ENCODE measurements at regions not wholly inside any gene's neighbourhood (a gene's known extent, or its start where the extent isn't known, plus 50 kb on each side); places are given as distances from the start of the nearest gene placed in this dataset.
"Not testable (repeated sequence)": the region's sequence is repeated elsewhere in the genome, so short reads cannot be mapped to it uniquely, and the experiment has no call there.

DNA sequence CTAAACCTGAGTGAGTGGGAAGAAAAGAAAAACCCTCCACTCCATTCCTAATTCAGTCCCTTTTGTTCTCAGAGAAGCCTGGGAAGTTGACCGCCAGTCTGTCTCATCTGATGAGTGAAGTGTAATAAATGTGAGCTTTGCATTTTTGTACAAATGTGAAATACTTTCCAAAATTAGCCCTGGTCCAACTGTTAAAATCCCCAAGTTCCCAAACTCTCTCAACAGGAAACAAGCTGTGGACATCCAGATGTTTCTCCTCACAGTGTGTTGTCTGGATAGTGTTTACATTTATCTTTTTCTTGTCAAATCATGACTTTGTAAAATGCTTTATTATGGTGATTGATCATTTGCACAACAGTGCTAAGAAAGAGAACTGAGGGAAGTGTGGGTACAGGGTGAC lies 145.1 kb downstream of the TM2D1 start:
- DNase-seq: no peak

DNA sequence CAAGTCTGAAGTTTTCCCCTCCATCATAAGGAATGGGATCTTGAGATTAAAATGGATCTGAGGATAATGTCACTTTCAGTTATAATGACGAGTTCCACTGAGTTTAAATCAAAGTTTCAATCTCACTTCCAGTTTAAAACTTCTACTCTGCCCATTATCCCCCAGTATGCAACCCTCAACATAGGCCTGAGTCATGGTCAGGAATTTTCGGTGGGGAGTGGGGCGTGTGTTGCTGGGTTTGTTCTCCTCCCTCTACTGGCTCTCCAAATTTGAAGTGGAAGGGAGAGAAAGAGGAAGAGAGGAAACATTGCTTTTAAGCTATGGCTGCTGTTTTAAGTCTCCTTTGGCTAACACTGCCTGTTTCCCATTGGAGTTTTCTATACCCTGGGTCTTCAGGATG lies 152.9 kb downstream of the TM2D1 start:
- DNase-seq: no peak

GRCh38 chr1:61570191-61570590 lies 154.8 kb downstream of the TM2D1 start:
- no peak for DNase-seq

- peak; percentile 64 for DNase-seq
Measured at GRCh38 chr1:61569303-61569621, 155.7 kb downstream of the TM2D1 start.

DNA sequence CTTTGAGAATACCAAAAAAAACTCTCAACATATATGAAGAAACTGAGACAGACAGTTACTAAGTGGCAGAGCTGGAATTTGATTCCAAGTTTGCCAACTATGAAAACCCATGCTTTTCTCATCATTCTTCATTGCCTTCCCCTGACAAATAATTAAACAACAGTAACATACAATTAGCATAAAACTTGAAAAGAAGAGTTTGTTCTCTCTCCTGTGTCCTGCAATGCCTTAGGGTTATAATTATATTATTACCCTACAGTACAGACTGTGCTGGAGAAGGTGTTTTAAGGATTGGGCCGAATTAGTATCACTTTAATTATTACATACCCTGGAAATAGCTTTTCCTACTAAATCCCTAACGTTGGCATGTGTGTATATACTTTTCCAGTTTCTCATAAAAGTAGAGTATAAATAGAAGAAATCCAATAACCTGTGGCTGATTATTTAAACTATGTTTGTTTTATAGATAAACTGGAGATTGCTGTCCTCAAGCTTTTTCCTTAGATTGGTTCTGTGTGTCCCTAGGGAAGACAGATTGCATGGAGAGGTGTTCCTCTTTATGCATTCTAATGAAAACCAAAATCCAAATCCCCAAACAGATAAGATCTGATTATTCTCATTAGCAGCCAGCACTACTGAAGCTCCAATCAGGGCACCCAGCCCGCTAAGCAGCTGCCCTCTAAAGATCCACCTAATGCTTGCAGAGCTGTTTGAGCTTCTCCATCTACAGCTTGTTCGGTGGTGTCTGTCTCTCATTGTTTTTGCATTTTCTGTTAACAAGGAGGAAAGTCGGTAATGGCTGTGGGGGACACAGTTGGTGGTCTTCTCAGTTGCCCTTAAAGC lies 156.3 kb downstream of the TM2D1 start:
- no peak for DNase-seq

GRCh38 chr1:61566177-61566576 lies 158.8 kb downstream of the TM2D1 start:
- no peak for DNase-seq

- no peak for DNase-seq
Measured at GRCh38 chr1:61563611-61564010, 161.3 kb downstream of the TM2D1 start.

DNA sequence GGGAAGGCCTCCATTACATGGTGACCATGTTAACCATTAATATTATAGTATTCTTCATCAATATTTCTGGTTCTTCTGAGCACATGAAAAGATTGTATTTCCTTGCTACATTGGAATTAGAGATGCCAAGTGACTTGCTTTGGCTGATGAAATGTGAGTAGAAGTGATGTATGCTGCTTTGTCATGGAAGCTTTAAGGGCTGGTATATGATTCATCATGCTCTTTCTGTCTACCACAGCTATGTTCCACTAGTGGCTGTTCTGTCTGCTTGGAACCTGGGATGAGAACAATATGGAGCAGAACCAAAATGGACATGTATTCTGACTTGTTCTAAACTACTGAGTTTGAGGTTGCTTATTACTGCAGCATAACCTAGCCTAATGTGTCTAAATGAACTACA lies 163.3 kb downstream of the TM2D1 start:
- DNase-seq: no peak

- DNase-seq: no peak
Measured at GRCh38 chr1:61560385-61560784, 164.6 kb downstream of the TM2D1 start.

DNA sequence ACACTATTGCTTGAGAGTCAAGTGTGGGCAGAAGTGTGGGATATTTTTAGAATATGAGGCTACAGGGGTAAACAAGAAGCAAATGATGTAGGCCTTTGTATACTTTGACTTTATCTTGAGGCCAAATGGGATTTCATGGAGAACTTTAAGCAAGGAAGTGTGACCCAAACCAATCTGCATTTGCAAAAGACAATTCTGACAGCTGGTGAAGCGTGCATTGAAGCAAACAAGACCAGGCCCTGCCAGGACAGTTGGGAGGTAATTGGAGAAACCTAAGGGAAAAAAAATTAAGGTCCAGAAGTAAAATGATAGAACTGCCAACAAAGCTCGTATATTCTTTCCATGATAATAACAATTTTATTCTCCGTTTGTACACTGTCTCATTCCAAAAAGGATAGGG lies 168.3 kb downstream of the TM2D1 start:
- DNase-seq: no peak

DNA sequence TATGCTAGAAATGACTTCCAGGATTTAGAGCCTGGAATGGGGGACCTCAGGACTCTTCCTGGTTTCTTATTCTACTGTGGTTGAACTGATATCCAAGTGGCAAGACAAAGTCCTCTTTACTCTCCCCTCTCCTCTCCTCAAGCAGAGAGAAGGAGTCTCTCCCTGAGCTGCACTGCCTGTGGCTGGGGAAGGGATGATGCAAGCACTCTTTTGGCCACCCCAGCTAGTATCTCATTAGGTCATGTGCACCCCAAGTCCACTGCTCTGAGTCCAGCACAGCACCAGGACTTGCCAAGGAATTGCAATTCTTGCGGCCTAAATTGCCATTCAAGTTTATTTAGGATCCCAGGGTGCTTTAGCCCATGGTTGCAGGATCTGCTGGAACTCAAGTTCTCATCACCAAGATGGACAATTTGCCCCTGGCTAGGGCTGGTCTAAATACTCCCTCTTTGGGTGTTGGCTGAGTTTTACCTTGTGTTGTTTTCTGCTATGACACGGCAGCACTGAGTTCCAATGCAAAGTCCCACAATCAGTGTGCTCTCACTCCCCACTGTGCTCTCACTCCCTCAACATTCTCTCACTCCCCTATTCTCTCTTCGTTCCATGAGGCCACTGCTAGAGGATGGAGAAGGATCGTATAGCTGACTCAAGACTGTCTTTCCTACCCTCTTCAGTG lies 172.2 kb downstream of the TM2D1 start:
- DNase-seq: no peak

DNA sequence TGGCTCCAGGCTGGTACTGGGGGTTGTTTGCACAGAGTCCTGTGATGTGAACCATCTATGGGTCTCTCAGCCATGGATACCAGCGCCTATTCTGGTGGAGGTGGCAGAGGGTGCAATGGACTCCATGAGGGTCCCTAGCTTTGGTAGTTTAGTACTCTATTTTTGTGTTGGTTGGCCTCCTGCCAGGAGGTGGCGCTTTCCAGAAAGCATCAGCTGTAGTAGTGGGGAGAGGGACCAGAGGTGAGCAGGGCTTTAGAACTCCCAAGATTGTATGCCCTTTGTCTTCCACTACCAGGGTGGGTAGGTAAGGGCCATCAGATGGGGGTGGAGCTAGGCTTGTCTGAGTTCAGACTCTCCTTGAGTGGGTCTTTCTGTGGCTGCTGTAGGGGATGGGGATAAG lies 177.6 kb downstream of the TM2D1 start:
- not testable (repeated sequence) for DNase-seq

DNA sequence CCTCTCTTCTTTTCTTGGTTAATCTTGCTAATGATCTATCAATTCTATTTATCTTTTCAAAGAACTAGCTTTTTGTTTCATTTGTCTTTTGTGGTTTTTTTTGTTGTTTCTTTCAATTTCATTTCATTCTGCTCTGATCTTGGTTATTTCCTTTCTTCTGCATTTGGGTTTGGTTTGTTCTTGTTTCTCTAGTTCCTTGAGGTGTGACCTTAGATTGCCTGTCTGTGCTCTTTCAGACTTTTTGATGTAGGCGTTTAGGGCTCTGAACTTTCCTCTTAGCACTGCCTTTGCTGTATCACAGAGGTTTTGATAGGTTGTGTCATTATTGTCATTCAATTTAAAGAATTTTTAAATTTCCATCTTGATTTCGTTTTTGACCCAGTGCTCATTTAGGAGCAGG lies 180.1 kb downstream of the TM2D1 start:
- not testable (repeated sequence) for DNase-seq

DNA sequence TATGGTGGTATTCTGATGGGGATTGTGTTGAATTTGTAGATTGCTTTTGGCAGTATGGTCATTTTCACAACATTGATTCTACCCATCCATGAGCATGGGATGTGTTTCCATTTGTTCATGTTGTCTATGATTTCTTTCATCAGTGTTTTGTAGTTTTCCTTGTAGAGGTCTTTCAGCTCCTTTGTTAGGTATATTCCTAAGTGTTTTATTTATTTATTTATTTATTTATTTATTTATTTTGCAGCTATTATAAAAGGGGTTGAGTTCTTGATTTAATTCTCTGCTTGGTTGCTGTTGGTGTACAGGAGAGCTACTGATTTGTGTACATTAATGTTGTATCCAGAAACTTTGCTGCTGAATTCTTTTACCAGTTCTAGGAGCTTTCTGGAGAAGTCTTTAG lies 181.4 kb downstream of the TM2D1 start:
- not testable (repeated sequence) for DNase-seq

GRCh38 chr1:61539720-61540462 lies 185.1 kb downstream of the TM2D1 start:
- no peak for DNase-seq

GRCh38 chr1:61538228-61538627 lies 186.7 kb downstream of the TM2D1 start:
- no peak for DNase-seq

DNA sequence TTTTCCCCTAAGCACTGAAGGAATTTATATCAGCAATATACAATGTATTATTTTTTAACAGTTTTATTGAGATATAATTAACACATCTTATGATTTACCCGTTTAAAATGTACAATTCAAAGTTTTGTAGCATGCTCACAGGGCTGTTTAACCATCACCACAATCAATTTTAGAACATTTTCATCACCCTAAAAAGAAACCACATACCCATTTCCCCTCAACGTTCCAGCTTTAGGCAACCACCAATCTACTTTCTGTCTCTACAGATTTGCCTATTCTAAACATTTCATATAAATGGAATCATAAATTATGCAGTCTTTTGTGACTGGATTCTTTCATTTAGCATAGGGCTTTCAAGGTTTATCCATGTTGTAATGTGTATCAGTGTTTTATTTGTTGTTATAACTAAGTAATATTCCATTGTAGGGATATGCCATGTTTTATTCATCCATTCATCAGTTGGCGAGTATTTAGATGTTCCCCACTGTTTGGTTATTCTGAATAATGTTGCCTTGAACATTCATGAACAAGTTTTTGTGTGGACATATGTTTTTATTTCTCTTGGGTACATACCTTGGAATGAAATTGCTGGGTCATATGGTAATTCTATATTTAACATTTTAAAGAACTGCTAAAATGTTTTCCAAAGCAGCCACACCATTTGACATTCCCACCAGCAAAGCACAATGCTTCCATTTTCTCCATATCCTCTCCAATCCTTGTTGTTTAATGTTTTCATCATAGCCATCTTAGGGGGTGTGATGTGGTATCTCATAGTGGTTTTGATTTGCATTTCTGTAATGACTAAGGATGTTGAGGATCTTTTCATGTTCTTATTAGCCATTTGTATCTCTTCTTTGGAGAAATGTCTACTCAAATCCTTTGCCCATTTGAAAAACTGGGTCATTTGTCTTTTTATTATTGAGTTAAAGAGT lies 188.5 kb downstream of the TM2D1 start:
- no peak for DNase-seq

DNA sequence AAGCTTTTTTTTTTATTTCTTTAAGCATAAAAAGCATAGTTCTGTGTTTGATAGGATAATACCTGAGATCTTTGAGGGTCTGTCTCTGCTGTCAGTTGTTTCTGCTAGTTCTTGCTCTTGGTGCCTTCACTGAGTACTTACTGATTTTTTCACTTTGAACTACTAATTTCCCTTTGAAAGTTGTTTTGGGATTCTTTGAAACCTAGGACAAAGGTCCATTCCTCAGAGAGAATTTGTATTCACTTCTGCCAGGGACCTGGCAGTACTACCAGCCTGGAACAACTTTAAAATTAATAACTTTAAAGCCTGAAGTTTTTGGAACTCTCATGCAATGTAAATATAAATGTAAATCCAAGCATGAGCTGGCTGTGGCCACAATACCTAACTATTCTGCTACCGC lies 190.1 kb downstream of the TM2D1 start:
- no peak for DNase-seq

GRCh38 chr1:61533546-61533945 lies 191.4 kb downstream of the TM2D1 start:
- no peak for DNase-seq

DNA sequence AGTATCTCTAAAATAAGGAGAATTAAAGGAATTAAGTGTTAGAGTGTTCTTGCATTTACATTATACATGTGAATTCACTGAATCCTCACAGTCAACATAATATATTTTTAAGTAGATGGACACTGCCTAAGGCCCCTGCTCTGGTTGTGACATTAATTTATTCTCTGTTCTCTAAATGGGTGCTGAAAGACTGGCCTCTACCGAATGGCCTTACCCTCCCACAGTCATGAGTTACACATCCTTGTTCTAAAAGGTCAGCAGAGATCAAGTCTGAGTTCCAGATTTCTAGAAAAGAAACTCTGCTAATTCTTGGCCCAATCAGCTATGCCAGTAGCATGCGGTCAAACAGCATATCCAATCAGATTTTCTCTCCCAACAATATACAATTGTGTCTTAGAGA lies 193.2 kb downstream of the TM2D1 start:
- DNase-seq: no peak

DNA sequence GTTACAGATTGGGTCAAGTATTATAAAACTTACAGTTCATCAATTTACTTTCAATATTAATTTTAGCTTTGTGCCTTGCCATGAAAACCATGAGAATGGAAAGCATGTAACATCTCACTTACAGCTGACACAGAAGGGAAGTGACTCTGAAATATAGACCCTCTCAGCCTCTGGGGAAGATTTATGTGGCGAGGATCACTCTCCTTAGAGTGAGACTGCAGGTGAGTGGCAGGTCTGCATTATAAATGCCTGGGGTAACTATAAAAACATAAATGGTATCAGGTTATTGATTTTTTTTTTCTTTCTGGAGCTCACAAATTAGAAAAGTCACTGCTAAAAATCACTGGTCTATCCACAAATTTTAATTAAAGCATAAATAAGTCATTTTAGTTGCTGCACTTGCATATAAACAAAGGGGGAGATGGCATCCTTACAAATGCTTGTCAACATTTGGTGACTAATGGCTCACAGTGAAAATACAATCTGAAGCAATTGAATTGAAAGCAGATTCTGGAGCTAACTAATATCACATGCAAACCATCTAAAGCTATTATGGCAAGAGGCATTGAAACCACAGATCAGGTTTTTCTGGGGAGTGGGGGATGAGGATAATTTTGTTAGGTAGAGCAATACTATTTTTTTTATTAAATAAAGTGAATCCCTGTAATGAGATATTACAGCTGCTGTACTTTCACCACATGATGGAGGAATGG lies 200.9 kb downstream of the TM2D1 start:
- DNase-seq: no peak

DNA sequence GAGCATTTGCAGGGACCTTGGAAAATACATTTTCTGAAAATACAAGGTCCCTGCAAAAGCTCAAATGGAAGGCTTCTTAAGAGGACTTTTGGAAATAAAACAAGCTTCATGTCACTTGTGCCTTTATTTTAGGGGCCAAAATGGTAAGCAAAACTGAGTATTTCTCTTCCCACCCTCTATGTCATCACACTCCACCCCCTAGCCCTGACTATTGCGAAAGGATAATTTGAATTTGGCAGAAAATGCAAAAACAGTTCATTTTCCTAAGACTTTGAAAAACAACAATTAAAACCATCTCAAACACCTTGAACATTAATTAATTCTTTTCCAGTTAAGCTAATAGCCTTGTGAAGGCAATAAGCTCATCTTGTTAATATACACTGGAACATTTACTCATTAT lies 201.7 kb downstream of the TM2D1 start:
- no peak for DNase-seq

Measured in NCI-H345 (cell line).